NOMO-1 (cell line): ENCODE measurements at regions not wholly inside any gene's neighbourhood (a gene's known extent, or its start where the extent isn't known, plus 50 kb on each side); places are given as distances from the start of the nearest gene placed in this dataset.
"Not testable (repeated sequence)": the region's sequence is repeated elsewhere in the genome, so short reads cannot be mapped to it uniquely, and the experiment has no call there.

Source experiments
- DNase-seq, 2 experiments: peaks; one replicate each; lab custom pipeline; 2025; ENCODE audit not compliant: unreplicated experiment in 2 of 2; lab: John Stamatoyannopoulos, UW

DNA sequence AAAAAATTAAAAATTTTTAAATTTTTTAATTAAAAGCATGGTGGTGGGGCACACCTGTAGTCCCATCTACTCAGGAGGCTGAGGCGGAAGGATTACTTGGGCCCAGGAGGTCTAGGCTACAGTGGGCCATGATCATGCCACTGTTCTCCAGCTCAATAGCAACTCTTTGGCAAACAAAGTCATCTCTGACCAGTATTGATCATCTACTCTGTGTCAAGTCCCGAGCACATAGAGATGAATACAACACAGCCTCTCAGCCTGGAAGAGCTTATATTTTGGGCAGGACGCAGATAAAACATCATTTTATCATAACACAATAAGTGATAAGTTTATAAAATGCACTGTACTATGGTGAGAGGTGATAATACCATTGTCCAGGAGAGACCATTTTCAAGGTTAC lies 281.6 kb upstream of the GADL1 start:
- no peak for DNase-seq

- DNase-seq = peak in 1 of 2 experiments; percentile 57
These were observed 284.0 kb upstream of the GADL1 start for GRCh38 chr3:31178467-31178866.

GRCh38 chr3:31179768-31180167 lies 285.3 kb upstream of the GADL1 start:
- no peak for DNase-seq

DNA sequence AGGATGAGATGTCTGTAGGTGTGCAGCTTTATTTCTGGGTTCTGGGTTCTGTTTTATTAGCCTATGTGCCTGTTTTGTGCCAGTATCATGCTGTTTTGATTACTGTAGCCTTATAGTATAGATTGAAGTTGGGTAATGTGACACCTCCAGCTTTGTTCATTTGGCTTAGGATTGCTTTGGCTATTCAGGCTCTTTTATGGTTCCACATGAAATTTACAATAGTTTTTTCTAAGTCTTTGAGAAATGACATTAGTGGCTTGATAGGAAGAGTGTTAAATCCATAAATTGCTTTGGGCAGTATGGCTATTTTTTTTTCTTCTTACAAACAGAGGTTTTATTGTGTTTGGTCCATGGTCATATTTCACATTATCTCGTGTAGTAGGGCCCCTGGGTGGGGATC lies 285.8 kb upstream of the GADL1 start:
- no peak for DNase-seq

- DNase-seq = no peak
These were observed 287.2 kb upstream of the GADL1 start for GRCh38 chr3:31181661-31182060.

DNA sequence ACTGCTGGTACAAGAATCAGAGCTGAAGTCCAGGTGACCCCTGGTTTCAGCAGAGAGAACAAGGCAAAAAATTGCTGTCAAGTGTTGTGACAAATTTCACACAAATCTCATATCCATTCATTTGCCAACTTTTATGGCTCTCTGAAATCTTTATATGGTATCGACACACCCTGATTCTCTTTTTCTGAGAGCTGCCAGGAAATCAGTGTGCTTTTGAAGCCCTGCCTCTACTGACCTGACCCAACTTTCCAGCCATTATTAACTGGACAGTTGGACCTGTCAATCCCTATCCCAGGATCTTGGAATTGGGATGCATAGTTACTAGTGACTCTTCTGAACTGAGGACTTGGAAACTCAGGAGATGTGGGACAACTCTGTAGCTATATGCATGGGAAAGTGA lies 288.2 kb upstream of the GADL1 start:
- no peak for DNase-seq

GRCh38 chr3:31184261-31185061 lies 290.0 kb upstream of the GADL1 start:
- no peak for DNase-seq

DNA sequence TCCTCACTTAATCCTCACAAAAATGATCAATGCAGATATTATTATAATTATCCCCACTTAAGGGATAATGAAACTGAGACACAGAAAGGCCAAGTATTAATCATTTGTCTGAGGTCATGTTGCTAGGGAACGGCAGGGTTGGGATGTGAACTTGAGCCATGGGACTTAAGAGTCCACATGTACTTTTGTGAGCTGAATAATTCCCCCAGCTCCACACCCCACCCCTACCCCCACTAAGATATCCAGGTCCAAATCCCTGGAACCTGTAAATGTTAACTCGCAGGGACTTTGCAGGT lies 290.5 kb upstream of the GADL1 start:
- DNase-seq = no peak

GRCh38 chr3:31186041-31186440 lies 291.6 kb upstream of the GADL1 start:
- no peak for DNase-seq

- DNase-seq = no peak
These were observed 292.9 kb upstream of the GADL1 start for GRCh38 chr3:31187380-31187779.

DNA sequence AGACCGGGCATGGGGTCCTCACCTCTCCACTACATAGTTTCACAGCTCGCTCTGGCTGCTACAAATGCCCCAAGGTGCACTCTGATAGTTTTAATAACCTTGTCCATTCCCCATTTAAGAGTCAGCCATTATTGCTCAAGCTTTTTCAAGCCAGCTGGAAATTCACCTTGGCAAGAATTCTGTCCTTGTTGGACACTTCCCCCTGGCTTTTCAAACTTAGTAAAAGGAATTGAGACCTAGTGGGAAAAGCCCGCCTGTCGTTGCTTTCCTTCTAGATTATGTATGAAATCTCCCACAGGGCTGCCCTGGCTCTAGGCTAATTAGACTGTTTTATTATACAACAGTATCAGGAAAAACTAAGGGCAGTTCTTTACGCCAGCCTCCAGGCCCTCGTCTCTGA lies 293.7 kb upstream of the GADL1 start:
- no peak for DNase-seq

GRCh38 chr3:31189330-31189729 lies 294.9 kb upstream of the GADL1 start:
- DNase-seq = no peak

- no peak for DNase-seq
These were observed 295.5 kb upstream of the GADL1 start for GRCh38 chr3:31189971-31190370.

DNA sequence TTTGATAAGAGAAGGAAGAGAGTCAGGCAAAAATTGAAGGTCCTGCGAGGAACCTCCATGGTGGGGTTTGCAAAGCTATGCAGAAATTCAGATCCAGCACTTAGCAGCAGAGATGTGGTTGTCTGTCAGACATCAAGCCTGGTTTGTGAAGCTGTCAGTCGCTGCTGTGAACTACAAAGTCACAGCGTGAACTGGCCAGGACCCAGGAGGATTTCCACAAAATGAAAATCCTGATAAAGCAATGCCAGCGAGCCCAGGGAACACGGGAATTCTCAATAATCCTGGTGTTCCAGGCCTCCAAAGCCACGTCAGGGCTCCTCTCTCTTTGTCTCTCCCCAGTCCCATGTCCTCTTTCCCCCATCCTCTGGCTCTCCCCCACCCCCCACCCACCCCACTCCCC lies 296.9 kb upstream of the GADL1 start:
- no peak for DNase-seq

DNA sequence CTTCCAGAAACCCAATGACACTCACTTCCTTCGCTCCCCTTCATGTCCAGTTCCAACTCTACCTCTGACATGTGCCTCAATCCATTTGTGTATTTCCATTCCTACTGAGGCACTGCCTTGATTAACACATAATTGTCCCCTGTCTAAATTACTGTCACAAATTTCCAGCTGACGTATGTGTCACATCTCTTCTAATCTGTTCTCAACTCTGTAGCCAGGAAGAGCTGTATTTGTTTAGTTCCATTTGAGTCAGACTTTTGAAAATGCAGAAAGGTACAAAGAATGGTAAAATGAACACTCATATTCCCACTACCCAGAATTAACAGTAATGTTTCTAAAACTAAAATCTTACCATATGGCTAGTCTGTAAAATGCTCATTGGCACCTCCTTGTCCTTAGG lies 299.0 kb upstream of the GADL1 start:
- no peak for DNase-seq

- no peak for DNase-seq
These were observed 299.4 kb upstream of the GADL1 start for GRCh38 chr3:31193871-31194270.

DNA sequence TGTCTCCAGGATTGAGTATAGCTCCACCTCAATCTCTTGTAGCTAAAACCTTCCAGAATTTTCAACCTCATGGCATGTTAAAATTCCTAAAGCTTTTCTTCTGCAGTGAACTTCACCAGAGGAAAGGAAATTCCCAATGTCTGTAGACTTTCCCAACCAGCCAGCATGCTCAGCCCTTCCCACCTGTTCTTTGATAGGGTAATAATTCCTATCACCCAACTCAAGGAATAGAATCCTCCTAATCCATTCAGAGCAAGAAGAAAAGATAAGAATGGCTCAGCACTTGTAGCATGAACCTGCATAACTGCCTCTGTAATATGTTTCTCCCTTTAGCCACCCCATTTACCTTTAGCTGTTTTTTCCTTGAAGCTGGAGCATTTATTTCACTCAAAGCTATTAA lies 301.8 kb upstream of the GADL1 start:
- DNase-seq = no peak

- no peak for DNase-seq
These were observed 302.5 kb upstream of the GADL1 start for GRCh38 chr3:31196881-31197364.

DNA sequence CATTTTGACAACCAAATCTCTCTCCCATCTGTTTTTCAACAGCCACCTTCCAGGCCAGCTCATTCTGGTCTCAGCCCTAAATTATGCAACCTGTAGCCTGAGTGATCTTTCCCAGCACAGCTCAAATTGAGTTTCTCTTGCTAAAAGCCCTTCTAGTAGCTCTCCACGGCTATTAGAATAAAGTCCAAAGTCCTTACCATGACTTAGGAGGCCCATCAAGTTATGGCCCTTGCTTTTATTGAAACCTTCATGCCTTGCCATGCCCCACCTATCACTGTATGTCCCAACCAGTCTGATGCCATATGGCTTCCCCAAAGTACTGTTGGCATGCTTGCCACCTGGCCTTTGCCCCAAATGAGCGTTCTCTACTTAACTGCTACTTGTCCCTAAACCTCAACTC lies 303.5 kb upstream of the GADL1 start:
- no peak for DNase-seq

DNA sequence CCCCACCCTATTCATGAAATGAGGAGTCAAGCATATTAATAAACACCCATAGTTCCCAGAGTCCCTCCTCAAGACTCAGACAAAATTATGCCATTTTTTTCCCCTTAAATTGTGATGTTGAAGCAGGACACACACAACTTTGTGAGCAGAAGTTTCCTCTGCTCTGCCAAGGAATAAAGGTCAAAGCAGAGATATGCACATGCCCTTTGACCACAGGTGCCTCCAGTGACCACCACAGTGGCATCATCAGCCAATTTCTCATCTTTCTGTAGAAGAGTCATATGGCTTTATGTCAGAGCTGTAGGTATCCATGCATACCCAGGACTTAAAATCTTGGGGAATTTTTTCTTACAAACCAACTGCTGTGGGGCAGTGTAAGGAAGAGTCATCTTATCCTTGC lies 304.4 kb upstream of the GADL1 start:
- no peak for DNase-seq

- DNase-seq = no peak
These were observed 309.7 kb upstream of the GADL1 start for GRCh38 chr3:31203960-31204795.

DNA sequence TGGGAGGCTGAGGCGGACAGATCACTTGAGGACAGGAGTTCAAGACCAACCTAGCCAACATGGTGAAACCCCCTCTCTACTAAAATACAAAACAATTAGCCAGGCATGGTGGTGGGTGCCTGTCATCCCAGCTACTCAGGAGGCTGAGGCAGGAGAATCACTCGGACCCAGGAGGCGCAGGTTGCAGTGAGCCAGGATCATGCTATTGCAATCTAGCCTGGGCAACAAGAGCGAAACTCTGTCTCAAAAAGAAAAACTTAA lies 310.3 kb upstream of the GADL1 start:
- not testable (repeated sequence) for DNase-seq
